NCI-H2107 (cell line): ENCODE measurements at regions not wholly inside any gene's neighbourhood (a gene's known extent, or its start where the extent isn't known, plus 50 kb on each side); places are given as distances from the start of the nearest gene placed in this dataset.

Experiments
- DNase-seq: peaks from one replicate; lab custom pipeline; 2025; lab: John Stamatoyannopoulos, UW

DNA sequence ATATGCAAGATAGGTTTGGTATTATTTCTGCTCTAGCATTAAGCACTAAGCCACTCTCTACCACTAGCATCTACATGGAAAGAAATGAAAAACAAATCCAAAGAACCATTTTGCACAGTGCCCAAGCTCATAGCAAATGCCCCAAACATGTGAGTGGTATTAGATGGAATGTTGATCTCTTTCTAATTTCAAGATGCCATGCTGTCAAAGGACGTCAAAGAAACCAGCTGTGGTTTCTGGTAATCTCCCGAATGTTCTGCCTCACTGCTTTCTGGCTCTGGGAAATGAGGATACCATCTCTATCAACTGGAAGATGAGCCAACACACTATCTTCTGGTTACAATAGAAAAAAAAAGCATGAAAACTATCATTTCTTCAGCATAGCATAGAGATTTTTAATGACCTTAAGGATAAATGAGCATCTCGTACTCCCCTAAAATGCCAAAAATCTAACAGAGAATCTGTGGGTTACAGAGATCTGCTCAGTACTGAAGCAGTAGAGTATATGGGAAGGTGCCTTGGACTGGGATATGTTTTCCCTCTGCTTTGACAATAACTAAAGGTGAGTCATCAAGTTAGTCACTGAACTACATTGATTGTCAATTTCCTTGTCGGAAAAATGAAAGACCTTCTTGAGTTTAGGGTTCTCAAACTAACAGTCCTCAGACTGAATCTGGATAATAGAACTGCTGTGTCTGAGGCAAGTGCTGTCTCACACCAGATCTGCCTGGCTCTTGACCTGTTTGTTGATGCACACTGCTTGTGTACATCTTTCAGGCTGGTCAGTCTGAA, 244.8 kb upstream of the NCKAP5 start:
- DNase-seq = no peak

- DNase-seq = no peak
Observed at GRCh38 chr2:133814890-133815289, 246.6 kb upstream of the NCKAP5 start.

- DNase-seq = no peak
Observed at GRCh38 chr2:133816037-133816436, 247.8 kb upstream of the NCKAP5 start.

- no peak for DNase-seq
Observed at GRCh38 chr2:133817680-133818566, 249.7 kb upstream of the NCKAP5 start.

- DNase-seq = no peak
Observed at GRCh38 chr2:133818661-133819060, 250.4 kb upstream of the NCKAP5 start.

GRCh38 chr2:133819906-133820305, 251.6 kb upstream of the NCKAP5 start:
- DNase-seq = no peak

GRCh38 chr2:133821107-133821760, 253.0 kb upstream of the NCKAP5 start:
- no peak for DNase-seq

GRCh38 chr2:133822517-133823225, 254.4 kb upstream of the NCKAP5 start:
- no peak for DNase-seq

DNA sequence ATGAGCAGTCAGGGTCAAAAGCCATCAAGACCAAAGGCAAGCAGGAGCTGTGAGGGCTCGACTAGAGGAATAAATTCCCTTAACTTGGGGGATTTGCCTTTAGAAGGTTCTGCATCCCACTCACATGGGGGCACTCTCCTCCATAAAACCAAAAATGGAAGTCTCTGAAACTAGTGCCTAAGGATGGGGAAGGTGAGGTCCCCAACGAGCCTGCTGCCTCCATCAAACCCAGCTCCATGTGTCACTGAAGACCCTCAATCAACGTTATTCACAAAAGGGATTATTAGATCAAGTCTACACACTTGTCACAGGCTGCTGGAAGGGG, 254.9 kb upstream of the NCKAP5 start:
- DNase-seq = no peak

DNA sequence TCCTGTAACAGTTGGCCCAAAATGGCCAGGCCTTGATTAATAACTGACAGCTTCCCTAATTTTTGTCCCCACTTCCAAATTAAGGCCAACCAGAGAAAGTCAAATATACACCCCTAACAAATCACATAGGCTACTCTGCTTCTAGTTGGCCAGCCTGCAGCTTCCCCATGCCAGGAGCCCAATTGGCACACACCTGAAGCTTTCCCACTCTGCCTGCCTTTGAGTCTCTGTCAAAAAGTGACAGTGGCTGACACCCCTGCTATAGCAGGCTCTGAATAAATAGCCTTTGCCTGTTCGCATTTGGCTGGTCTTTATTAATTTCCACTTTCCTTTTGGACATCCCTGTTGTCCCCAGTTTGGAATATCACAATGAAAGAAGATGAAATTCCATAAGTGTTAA, 256.6 kb upstream of the NCKAP5 start:
- DNase-seq = no peak

DNA sequence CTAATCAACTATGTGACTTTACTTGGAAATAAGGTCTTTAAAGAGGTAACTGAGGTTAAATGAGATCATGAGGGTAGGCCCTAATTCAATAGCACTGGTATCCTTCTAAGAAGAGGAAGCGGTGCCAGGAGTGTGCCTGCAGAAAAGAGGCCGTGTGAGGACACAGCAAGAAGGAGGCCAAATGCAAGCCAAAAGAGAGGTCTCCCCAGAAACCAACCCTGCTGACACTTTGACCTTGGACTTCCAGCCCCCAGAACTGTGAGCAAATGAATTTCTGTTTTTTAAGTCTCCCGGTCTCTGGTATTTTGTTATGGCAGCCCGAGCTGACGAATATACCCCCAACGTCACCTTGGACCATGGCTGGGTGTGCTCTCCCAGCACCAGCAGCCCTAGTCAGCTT, 257.5 kb upstream of the NCKAP5 start:
- DNase-seq = no peak

- DNase-seq = no peak
Observed at GRCh38 chr2:133828913-133829312, 260.6 kb upstream of the NCKAP5 start.

- no peak for DNase-seq
Observed at GRCh38 chr2:133829450-133830020, 261.3 kb upstream of the NCKAP5 start.

DNA sequence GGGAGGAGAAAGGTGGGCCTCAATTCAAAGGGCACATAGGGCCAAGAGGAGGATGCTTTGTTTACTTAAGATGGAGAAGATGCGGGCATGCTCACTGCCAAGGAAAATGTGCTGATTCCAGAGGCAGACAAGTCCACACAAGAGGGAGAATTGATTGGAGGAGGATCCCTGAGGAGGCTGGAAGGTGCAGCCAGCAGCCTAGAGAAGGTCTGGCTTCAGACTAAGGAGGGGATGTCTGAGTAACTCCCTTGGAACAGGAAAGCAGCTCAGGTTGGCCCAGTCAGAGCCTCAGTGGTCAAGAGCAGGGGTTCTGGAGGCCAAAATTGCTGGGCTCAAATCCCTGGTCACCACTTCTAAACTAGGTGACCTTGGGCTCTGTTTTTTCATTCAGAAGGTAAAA, 265.5 kb upstream of the NCKAP5 start:
- DNase-seq = no peak

DNA sequence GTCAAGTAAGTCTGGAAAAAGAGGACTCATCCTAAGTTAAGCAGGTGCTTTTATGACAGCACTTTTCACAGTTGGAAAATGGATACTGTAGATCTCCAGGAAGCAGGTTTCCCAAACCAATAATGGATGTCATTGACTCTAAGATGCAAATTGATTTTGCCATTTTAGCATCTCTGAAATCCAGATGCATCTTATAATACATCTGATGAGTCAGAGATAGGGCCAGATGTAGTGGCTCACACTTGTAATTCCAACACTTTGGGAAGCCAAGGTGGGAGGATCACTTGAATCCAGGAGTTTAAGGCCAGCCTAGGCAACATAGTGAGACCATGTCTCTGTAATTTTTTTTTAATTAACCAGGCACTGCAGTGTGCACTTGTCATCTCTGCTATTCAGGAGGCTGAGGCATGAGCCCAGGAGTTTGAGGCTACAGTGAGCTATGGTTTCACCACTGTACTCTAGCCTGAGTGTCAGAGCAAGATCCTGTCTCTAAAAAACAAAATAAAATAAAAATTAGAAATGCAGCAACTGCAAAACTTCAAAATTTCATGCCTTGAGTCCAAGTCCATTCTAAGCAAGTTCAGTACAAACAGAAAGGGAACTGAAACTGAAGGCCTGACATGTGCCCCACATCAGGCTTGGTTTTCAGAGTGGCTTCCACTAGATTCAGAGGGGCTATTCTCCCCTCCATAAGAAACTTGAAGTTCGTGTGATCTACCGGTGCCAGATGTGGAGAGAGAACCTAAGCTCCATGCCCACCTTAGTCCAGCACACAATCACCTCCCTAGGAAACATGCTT, 267.8 kb upstream of the NCKAP5 start:
- DNase-seq = no peak

DNA sequence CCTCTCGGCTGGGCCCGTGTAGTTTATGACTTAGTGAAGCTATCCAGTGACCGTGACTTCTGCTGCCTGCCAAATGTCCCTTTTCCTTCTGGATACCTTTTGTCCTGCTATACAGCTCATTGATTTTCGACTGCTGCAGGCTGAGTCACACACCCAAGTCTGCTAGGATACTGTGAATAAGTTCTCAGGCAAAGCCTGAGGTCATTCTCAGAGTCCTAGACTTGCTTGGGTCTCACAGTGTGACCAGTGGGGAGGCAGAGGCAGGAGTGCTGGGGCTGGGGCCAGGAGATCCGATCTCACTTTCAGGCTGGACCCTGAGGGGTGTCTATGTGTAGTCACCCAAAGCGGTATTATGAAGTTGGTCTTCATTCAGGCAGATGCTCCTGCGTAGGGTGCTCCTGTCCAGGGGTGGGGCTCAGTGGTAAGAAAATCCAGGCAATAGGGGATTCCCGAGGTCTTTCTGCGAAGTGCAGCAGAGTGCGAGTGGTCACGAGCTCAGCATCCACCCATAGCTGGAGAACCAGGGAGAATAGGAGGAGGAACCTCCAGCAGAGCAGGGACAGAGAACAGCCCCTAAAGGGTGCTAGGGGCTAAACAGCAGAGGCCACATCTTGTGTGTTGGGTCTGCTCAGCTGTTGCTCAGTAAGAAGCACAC, 268.6 kb upstream of the NCKAP5 start:
- DNase-seq = no peak

DNA sequence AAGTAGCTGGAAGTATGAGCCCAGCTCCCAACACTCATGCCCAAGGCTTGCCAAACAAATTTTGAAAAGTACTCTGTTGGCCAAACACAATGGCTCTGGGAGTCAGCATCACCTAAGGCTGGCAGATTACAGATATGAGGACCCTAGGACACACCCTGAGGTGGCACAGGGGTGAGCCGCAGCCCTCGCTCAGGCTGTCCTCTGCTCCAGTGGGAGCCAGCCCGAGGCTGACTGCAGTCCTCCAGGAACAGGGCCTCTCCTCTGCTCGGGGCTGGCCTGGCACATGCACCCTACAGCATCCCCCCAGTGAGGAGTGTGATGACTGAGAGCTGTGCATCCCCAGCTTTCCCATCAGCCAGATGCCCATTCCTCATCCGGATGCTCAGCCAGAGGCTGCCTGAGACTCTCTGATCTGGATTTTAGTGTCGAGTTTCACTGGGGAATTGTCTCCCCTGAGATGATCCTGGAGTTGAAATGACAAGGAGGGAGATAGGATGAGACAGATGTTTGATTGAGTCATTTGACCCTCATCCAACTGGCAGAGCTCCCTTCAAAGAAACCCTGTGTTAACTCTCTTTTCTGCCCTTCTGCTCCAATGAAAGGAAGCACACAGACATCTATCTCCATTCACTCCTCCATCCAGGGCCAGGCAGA, 269.3 kb upstream of the NCKAP5 start:
- no peak for DNase-seq

GRCh38 chr2:133838642-133839365, 270.5 kb upstream of the NCKAP5 start:
- DNase-seq = no peak

DNA sequence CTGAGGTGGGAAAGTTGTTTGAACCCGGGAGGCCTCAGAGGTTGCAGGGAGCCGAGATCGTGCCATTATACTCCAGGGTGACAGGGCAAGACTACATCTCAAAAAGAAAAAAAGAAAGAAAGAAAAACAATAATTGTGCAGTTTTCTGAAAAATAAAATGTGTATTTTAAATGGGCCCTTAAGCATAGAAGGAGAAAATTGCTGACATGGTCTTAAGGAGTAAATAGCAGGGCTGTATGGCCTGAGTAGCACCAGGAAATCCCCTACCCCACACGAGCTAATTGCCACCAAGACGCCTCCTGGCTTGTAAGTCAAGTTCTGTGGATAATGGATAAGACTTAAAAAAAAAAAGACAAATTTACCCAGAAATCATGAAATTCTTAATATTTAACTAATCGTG, 271.4 kb upstream of the NCKAP5 start:
- no peak for DNase-seq
